GM23248 (cell line): ENCODE measurements at regions not wholly inside any gene's neighbourhood (a gene's known extent, or its start where the extent isn't known, plus 50 kb on each side); places are given as distances from the start of the nearest gene placed in this dataset.

Experiments used
- EZH2 ChIP-seq: fragments of 200-600 bp; sonication (generic); IDR thresholded peaks from 2 replicates; pipeline ENCODE4 v1.6.1; 2018; ENCODE audit warnings: antibody characterized with exemption, mild to moderate bottlenecking; ENCODE audit not compliant: insufficient read depth, poor library complexity, severe bottlenecking
- EZH2phosphoT487 ChIP-seq: fragments of 200-600 bp; sonication (generic); IDR thresholded peaks from 2 replicates; pipeline ENCODE4 v1.6.1; 2018; ENCODE audit warnings: antibody characterized with exemption, moderate library complexity, mild to moderate bottlenecking, low read depth; ENCODE audit not compliant: insufficient read depth

GRCh38 chr5:116771466-116772151 lies 197.0 kb upstream of the SEMA6A start:
- TF ChIP-seq EZH2 (no peak), EZH2phosphoT487 (no peak)
